GM10266 (cell line): ENCODE measurements at regions not wholly inside any gene's neighbourhood (a gene's known extent, or its start where the extent isn't known, plus 50 kb on each side); places are given as distances from the start of the nearest gene placed in this dataset.

Source experiments
- DNase-seq: peaks from one replicate; pipeline ENCODE4 v3.0.0; 2012; ENCODE audit errors: extremely low spot score
- CTCF ChIP-seq: IDR thresholded peaks from 2 replicates; pipeline ENCODE4 v1.5.1; 2012; ENCODE audit warnings: mild to moderate bottlenecking, low read depth; ENCODE audit not compliant: control insufficient read depth, insufficient read depth; ENCODE audit errors: missing control alignments

- no peak for DNase-seq
Measured at GRCh38 chr10:2280713-2281300, 543.5 kb upstream of the ADARB2 start.

GRCh38 chr10:2279711-2280110, 542.4 kb upstream of the ADARB2 start:
- DNase-seq, result no peak

More at GRCh38 chr10:2280713-2281300, 543.5 kb upstream of the ADARB2 start:
- no peak for TF ChIP-seq CTCF

GRCh38 chr10:2278363-2278762, 541.0 kb upstream of the ADARB2 start:
- no peak for DNase-seq
- TF ChIP-seq CTCF, result no peak

More at GRCh38 chr10:2279711-2280110, 542.4 kb upstream of the ADARB2 start:
- no peak for TF ChIP-seq CTCF

- TF ChIP-seq CTCF, result no peak
- DNase-seq, result no peak
Measured at GRCh38 chr10:2263561-2263960, 526.2 kb upstream of the ADARB2 start.

- no peak for TF ChIP-seq CTCF
- no peak for DNase-seq
Measured at GRCh38 chr10:2262878-2263277, 525.6 kb upstream of the ADARB2 start.

GRCh38 chr10:2262333-2262732, 525.0 kb upstream of the ADARB2 start:
- DNase-seq, result no peak
- TF ChIP-seq CTCF, result no peak

- no peak for TF ChIP-seq CTCF
- no peak for DNase-seq
Measured at GRCh38 chr10:2256241-2256640, 518.9 kb upstream of the ADARB2 start.
